ENCODE measurements at regions not wholly inside any gene's neighbourhood (a gene's known extent, or its start where the extent isn't known, plus 50 kb on each side); places are given as distances from the start of the nearest gene placed in this dataset.

DNA sequence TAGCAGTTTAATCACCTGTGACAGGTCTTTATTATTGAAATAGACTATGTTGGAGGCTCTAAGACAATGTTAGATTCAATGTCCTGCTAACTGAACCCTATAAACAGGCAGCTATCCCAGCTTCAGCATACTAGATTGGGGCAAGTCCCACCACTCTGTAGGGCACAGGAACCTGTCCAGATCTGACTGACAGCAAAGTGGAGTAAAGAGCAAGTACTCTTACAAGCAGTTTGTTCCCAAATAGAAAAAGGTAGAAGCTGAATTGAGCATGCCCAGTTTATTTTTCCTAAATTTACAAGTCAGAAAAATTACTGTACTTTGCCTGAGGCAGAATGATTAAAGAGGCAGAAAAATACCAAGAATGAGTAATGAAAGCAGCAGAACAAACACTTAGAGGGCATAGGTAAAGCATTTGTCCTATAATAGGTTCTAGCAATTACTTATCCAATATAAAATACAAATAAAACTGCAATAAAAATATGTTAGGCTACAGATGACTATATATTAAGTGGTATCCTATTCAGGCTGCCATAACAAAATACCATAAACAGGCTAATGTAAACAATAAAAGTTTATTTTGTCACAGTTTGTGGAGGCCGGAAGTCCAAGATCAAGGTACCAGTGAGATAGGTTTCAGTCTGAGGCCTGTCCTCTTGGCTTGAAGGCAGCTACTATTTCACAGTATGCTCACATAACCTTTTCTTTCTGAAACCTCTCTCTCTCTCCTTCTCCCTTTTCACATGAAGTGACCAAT is 868.2 kb downstream of the C12orf50 start:
- peak; percentile 20 for DNase-seq (ENCODE audit: low read depth)

DNA sequence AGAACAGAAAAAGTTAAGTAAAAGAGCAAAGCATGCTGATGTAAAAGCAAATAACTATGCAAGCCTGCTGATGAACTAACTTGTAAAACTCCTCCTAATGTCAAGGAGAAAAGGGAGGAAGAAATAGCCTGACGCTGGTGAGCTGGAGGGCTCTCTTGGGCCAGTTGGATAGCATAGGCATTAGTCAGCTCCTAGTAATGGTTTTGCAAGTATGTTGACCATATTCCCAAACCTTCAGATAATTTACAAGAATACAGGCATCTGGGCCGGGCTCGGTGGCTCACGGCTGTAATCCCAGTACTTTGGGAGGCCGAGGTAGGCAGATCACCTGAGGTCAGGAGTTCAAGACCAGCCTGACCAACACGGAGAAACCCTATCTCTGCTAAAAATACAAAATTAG is 871.4 kb downstream of the C12orf50 start:
- peak; percentile 86 for DNase-seq (ENCODE audit: low read depth)

DNA sequence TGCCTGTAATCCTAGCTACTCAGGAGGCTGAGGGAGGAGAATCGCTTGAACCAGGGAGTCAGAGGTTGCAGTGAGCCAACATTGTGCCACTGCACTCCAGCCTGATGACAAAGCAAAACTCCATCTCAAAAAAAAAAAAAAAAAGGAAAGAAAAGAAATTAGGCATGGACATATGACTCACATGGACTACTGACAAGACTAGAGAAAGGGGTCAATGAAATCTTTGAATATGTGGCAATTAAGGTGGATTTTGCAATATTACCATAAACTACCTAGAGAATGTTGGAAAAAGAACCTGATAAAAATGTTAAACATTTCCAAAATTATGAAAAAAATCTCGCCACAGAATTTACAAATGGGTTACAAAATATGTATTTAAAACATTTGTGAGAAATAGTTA is 873.6 kb downstream of the C12orf50 start:
- DNase-seq (ENCODE audit: low read depth), result peak; percentile 49

DNA sequence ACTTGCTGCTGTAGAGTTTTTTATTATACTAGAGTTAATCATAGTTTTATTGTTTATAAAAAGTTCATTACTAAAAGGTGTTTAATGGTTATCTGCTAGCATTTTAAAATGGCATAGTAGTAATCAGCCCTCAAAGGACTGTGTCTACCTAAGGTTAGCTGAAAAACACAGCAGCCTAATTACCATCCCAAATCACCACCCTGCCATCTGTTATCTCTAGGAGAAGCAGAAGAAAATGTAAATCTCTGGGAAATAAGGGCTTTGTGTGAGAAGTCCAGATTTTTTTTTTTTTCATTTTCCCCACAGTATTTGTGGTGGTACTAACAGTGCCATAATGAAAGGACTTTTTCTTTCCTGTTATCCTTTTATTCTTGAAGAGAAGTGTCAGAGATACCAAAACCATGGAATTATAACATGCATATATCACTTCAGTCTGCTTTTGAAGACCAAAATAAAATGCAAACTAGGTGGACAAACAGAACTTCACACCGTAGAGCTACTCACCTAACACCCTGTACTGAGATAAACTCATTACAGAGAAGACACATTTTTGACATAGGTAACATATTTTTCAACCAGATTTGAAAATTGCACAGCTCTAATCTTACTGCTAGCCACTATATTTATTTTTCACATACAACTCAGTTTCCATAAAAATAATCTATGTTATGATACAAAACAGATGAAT is 876.2 kb downstream of the C12orf50 start:
- DNase-seq (ENCODE audit: low read depth), result no peak

DNA sequence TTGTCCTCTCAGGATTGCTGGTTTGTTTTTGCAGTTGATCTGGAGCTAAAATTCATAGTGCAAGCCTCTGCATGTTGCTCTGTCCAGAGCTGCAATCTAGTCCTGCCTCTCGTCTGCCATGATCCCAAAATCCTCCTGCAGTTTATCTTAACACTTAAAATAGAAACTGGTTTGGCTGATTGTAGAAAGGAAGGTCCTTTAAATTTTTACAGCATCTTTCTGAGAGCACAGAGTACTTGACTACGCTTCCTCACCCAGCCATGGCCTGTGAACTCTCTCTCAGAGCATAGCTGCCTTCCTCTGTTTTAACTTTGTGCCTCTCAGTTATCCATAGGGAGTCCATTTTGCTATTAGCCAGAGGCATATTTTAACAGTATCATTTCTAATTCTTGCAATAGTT is 877.1 kb downstream of the C12orf50 start:
- DNase-seq (ENCODE audit: low read depth), result no peak

DNA sequence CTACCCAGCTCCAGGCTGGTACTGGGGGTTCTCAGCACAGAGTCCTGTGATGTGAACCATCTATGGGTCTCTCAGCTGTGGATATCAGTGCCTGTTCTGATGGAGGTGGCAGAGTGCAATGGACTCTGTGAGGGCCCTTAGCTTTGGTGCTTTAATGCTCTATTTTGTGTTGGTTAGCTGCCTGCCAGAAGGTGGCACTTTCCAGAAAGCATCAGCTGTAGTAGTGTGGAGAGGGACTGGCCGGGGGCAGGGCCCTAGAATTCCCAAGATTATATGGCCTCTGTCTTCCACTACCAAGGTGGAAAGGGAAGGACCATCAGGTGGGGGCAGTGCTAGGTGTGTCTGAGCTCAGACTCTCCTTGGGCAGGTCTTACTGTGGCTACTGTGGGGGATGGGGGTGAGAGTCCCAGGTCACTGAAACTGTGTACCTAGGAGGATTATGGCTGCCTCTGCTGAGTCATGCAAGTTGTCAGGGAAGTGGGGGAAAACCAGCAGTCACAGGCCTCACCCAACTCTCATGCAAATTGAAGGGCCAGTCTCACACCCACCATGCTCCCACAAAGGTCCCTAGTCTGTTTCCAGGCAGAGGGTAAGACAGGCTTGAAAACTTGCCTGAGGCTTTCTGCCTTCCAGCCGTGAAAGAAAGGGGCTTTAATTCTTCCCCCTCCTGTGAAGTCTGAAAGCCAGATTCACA is 878.1 kb downstream of the C12orf50 start:
- no peak for DNase-seq (ENCODE audit: low read depth)

DNA sequence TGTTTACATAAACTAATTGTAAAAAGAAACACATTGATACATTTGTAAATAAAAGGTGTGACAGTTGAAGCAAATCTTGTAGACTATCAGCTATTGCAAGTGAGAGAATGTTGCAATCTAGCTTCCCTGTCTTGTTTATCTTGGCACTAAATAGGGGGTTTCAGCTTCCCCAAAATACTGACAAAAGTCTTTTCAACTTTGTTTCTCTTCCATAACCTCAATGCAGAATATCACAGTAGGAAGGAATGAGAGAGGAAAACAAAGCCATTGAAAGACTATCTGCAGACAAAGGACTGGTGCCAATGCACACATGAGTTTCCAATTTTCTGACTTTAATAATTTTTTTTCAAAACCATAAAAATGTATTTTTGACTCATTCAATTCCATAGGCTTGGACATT is 886.2 kb upstream of the MGAT4C start:
- DNase-seq (ENCODE audit: low read depth), result no peak

DNA sequence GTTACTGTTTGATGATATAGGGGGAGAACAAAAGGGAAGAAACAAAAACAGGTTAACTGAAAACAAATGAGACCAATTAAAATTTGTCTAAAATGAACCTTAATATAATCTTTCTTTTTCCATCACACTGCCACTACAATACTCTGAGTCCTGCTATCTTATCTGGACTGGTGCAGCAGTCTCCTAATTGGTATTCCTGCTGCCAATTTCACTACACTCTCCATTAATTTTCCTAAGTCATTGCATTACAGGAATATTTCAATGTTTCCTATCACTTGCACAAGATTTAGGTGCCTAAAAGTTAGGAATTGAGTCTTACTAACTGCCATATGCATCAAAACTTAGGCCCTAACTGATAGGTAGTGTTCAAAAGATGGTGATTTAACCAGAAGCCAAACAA is 884.9 kb upstream of the MGAT4C start:
- no peak for DNase-seq (ENCODE audit: low read depth)

DNA sequence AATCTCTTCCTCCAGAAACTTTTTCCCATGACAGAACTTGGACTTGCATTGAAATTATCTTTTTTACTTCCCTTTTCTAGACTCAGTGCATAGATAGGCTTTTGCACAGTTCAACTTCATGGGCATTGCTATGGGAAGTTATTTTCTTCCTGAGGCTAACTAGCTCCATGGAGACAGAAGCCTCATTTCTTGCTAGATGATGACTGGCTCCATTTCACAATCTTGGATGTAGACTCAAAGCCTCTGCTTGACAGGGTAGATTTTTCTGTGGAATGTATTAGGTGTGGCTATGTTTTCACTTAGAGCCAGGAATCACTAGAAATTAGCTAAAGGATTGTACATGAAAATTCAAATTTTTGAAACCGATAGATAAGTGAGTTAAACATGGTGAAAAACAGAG is 884.1 kb upstream of the MGAT4C start:
- peak; percentile 14 for DNase-seq (ENCODE audit: low read depth)

DNA sequence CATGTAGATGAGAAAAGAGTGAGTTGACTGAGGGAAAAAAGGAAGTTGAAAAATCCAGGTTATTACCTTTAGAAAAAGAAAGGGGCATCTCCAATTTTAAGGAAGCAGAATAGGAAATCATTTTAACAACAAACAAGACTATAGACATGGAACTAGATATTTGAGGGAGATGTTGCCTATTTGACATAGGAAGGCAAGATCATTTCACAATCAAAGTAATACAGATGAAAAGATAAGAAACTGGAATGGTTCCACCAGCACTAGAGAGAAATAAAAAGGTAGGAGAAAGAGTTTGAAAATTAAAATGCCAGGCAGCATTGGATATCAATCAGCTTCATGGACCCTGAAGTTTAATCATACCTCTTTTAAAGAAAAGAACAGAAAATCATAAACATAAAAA is 881.0 kb upstream of the MGAT4C start:
- no peak for DNase-seq (ENCODE audit: low read depth)

DNA sequence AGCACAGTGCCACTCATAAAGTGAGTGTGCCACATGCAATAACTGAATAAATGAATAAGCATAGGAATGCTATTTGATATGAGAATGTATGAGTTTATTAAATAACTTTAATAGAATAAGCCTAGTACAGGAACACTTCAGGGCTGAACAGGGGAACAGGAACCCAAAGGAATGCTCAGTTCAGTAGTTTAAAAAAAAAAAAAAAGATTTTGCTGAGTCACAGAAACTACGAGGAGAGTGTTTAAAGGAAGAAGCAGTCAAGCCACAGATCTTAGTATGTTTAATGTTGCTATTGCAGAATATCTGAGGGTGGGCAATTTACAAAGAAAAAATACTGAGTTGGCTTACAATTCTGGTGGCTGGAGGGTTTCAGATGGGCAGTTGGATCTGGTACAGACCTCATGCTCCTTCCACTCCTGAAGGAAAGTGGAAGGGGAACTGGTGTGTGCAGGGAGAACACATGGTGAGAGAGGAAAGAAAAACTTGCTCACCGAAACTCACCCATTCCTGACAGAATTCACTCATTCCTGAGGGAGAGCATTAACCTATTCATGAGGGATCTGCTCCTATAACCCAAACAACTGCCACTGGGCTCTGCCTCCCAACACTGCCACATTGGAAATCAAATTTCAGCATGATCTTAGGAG is 880.3 kb upstream of the MGAT4C start:
- DNase-seq (ENCODE audit: low read depth), result peak; percentile 28

DNA sequence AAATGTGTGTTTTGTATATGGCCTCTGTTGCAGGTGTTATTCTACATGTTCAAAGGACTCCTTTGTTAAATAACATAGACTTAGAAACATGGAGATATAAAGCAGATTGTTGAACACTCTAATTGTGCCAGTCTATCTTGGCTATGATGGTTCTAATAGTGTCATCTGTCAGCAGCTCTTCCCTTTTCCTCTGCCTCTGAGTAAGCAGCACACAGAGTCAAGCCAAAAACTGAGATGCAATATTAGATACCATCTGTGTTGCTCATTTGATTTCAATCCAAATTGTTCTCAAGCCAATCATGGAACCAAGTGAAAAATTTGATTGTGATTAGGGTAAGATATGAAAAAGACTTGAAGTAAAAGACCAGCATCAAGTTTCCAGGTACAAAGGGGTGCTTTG is 871.1 kb upstream of the MGAT4C start:
- no peak for DNase-seq (ENCODE audit: low read depth)

DNA sequence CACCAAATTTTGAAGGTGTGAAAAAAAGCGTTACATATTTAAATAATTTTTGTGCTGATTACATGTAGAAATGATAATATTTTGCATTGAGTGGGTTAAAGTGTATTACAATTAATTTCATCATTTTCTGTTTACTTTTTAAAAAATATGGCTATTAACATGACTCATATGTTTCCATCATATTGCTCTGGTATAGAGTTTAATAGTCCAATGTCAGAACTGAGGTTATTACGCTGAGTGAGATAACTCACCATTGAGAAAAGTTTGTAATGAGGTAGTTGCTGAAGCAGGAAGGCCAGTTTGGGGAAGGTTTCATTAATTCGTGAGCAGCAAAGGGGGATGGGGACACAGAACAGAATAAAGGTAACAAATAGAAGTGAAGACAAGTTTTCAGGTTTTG is 865.7 kb upstream of the MGAT4C start:
- DNase-seq (ENCODE audit: low read depth), result no peak

DNA sequence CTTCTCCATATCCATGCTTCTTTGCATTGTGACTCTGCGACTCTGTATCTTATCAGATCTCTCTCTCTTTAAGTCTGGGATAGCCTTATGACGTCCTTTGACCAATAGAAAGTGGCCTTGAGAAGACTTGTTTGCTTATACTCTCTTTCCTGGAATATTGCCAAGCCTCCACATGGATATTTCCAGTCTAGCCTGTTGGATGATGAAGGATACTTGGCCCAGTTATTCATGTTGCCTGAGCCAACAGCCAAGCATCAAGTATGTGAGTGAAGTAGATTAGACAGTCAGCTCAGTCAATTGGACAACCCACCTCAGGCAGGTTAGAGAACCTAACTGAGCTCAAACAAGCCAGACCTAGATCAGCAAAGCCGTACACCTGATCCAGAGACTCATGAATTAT is 864.2 kb upstream of the MGAT4C start:
- DNase-seq (ENCODE audit: low read depth), result peak; percentile 0

DNA sequence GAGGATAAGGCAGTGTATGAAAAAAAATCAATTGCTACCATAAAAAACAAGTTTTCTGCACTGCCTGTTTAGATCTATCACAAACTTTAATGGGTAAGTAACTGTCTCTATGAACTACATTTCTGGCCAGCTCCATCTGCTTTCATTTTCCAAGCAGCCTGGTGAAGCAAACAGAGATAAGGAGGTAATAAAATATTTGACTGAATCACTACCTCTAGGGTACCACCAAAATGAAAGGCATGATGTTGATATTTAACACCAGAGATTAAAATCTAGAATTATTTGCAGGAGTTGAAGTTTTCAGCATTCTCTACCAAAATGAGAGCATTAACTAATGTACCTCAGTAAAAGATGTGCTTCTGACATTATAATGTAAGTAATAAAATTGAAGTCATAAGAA is 863.5 kb upstream of the MGAT4C start:
- DNase-seq (ENCODE audit: low read depth), result peak; percentile 3

DNA sequence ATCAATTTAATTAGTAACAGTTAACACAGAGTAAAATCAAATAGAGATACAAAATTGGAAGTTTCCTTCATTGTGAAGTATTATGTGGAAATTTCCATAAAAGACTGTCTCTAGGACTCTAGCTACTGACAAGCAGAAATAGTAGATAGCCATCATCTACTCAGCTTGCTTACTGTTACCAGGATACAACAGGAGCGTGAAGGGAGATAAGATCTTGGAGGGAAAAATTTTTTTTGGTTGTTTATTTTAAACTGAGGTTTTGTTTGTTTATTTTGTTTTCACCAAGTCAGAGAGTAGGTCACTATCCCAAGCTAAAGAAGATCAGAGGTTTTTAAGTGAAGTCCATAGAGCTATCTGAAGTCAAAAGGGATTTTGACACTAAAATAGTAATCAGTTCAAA is 861.3 kb upstream of the MGAT4C start:
- peak; percentile 8 for DNase-seq (ENCODE audit: low read depth)

DNA sequence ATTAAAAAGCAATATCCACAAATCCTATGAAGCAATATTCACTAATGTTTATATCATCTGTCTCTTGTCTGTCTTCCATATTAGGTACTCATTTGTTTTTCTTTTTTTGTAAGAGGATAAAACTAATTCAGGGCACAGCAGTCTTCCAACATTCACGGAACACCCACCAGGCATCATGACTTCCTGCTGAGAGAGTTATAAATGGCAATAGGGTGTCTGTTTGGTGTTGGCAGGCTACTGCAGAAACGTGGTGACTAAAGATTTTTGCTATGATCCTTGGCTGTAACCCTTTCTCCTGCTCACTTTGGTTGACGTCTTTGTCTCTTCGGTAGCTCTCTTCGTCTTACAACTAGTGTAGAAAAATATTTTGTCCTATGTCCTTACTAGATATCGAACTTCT is 860.6 kb upstream of the MGAT4C start:
- no peak for DNase-seq (ENCODE audit: low read depth)

DNA sequence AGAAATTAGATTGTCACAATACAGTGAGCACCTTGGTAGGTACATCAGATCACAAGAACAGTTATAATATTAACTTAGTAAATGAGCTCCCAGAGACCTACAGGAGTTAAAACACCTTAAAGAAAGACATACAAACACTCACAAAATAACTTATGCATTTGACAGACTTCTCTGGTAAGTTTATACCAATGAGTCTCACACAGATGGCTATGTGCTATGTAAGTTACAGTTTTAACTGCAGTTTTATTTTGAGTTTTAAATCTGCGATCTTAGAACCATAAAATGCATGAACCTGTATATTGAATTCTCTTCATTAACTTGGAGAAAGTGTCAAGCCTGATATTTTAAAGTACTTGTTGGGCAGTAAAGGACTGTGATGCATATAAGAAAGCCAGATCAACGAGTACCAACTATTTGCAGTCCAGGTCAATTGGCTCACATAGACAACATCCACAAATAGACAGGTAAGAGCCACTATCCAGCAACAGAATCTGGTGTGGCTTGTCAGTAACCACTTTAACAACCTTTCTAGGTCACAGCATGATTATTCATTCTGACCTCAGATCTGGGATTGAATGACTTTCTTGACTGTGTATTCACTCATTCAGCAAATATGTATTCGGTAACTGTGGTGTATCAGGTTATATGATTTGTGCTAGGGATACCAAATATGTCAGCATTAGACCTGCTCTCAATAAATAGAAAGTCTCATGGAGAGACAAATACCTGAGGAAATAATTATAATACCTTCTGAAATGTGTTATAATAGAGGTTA is 856.6 kb upstream of the MGAT4C start:
- DNase-seq (ENCODE audit: low read depth), result no peak

DNA sequence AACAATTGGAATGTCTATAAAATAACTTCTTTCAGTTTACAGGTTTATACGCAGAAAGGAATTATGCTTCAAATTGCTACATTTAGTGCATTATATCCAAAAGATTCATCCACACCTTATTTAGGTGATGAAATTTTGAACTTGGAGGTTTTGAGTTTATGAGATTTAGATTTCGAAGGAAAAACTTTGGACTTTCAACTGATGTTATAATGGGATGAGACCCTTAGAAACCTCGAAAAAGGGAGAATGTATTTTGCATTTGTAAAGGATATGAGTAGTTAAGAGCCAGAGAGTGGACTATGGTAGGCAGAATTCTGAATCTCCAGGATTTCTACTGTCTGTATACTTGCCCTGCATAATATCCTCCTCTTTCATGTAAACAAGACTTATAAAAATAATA is 851.6 kb upstream of the MGAT4C start:
- no peak for DNase-seq (ENCODE audit: low read depth)

DNA sequence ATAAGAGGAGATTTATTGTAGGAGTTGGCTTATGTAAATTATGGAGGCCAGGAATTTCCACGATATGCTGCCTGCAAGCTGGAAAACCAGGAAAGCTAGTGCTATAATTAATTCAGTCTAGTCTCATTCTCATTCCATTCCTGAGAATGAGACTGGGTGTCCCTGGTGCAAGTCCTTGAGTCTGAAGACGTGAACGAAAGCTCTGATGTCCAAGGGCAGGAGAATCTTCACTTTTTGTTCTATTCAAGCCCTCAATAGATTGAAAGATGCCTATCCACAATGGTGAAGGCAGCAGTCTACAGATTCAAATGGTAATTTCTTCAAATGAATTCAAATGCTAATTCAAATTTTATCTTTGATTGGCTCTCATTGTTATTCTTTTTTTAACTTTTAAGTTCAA is 851.1 kb upstream of the MGAT4C start:
- no peak for DNase-seq (ENCODE audit: low read depth)

DNA sequence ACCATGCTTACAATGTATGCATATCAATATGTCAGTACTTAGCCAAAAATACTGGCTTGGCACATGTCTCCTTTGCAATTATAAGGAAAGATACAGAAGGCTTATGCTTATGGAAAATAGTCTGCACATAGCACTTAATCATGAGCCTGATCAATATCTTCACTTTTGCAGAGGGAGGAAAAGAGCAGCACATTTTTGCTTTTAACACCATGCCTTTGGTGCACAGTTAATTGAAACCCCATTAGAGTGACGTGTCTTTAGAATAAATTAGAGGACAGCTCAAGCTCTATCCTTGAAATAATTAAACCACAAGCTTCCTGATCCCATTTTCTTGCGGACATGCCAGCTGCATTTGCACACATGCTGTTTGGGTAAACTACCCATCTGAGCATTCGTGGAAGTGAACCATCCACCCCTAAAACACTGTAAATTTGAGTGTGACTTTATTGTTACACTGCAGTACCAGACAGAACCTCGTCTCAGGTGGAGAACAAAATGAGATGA is 839.9 kb upstream of the MGAT4C start:
- no peak for DNase-seq (ENCODE audit: low read depth)

DNA sequence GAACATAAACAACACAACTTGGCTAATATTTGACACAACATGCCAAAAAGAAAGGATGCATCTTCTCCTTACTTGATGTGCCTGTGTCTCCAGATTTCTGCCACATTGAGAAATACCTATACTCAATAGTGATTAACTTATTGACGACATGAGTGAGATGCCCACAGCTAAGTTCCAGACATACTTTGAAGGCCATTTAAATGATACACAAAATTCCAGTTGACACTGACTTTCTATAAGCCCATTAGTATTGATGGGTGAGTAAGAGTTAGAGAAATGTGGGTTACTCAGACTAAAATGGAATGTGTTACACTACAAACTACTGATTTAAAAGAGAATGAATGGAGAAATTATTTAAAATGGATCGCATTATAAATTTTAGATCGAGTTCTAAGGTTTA is 838.2 kb upstream of the MGAT4C start:
- no peak for DNase-seq (ENCODE audit: low read depth)

All from RPMI7951 (cell line).